Breast epithelium (tissue), 4 donors: ENCODE measurements at regions not wholly inside any gene's neighbourhood (a gene's known extent, or its start where the extent isn't known, plus 50 kb on each side); places are given as distances from the start of the nearest gene placed in this dataset.

Experiments used
- DNase-seq, 2 donors: peaks; one replicate each; pipeline ENCODE4 v3.0.0-alpha.2; 2019; ENCODE audit warnings: low spot score in 2 of 2
- H3K27ac ChIP-seq, 2 donors: fragments of 200-600 bp; sonication (generic) in 1 of 2; one replicate each; pipeline ENCODE4 v1.5.1; 2016 to 2019; ENCODE audit warnings: mild to moderate bottlenecking in 1 of 2
- H3K27me3 ChIP-seq, 2 donors: fragments of 200-600 bp; sonication (generic) in 1 of 2; one replicate each; pipeline versions ENCODE4 v1.5.1 to v1.6.0; 2017 to 2019; ENCODE audit warnings: control low read depth in 1 of 2, mild to moderate bottlenecking in 1 of 2
- H3K36me3 ChIP-seq: fragments of 200-600 bp; one replicate; pipeline ENCODE4 v1.5.1; 2019
- H3K4me1 ChIP-seq, 2 donors: fragments of 200-600 bp; sonication (generic); one replicate each; pipeline ENCODE4 v1.5.1; 2016 to 2019; ENCODE audit warnings: control low read depth in 1 of 2
- H3K4me3 ChIP-seq, 3 donors: fragments of 200-600 bp; sonication (generic); 1 replicate in 2 of 3; 2 replicates in 1 of 3; pipeline ENCODE4 v1.5.1; 2016 to 2019; ENCODE audit warnings: mild to moderate bottlenecking in 3 of 3, moderate library complexity in 2 of 3
- H3K9me3 ChIP-seq, 2 donors: fragments of 200-600 bp; sonication (generic) in 1 of 2; one replicate each; pipeline ENCODE4 v1.5.1; 2016 to 2019; ENCODE audit warnings: control low read depth in 1 of 2
- POLR2A ChIP-seq: fragments of 450-650 bp; IDR thresholded peaks from one replicate; pipeline ENCODE4 v1.6.1; 2016; ENCODE audit warnings: antibody characterized with exemption, mild to moderate bottlenecking, moderate library complexity
- POLR2AphosphoS5 ChIP-seq, 3 donors: sonication (generic); formaldehyde crosslinking; IDR thresholded peaks; one replicate each; pipeline ENCODE4 v1.6.1; 2017; ENCODE audit warnings: antibody characterized with exemption in 3 of 3
- intact Hi-C: fragments of 100-400 bp; cut with DNase I; formaldehyde crosslinking; loops from one replicate; pipeline ENCODE4 v1.15.1; 2023; ENCODE audit warnings: low total_unique reads
- TF ChIP-seq, protein P1 (sequence below), 3 donors: fragments of 450-650 bp; IDR thresholded peaks; one replicate each; pipeline ENCODE4 v1.5.1; 2016 to 2017; ENCODE audit warnings: antibody characterized with exemption in 3 of 3, mild to moderate bottlenecking in 3 of 3, moderate library complexity in 3 of 3

DNA sequence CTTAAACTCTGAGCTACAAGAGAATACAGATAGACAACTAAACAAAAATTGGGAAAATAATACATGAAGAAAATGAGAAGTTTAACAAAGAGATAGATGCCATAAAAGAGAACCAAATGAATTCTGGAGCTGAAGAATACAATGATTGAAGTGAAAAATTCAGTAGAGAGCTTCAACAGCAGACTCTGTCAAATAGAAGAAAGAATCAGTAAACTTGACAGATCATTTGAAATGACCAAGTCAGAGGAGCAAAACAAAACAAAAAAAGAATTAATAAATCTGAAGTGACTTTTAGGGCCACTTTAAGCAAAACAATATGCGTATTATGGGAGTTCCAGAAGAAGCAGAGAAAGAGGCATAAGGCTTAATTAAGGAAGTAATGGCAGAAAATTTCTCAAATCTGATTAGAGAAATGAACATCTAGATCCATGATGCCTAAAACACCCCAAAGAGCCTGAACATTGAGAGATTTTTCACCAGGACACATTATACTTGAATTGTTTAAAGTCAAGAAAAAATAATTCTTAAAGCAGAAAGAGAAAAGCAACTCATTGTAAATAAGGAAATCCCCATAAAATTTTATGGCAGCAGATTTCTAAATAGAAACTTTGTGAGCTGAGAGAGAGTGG is 61.0 kb upstream of the RNU6-8 start:
- TF ChIP-seq POLR2AphosphoS5 (IDR thresholded peaks at IDR 0.05) (no peak), POLR2A (no peak)
- TF ChIP-seq, protein P1, sequence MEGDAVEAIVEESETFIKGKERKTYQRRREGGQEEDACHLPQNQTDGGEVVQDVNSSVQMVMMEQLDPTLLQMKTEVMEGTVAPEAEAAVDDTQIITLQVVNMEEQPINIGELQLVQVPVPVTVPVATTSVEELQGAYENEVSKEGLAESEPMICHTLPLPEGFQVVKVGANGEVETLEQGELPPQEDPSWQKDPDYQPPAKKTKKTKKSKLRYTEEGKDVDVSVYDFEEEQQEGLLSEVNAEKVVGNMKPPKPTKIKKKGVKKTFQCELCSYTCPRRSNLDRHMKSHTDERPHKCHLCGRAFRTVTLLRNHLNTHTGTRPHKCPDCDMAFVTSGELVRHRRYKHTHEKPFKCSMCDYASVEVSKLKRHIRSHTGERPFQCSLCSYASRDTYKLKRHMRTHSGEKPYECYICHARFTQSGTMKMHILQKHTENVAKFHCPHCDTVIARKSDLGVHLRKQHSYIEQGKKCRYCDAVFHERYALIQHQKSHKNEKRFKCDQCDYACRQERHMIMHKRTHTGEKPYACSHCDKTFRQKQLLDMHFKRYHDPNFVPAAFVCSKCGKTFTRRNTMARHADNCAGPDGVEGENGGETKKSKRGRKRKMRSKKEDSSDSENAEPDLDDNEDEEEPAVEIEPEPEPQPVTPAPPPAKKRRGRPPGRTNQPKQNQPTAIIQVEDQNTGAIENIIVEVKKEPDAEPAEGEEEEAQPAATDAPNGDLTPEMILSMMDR (IDR thresholded peaks at IDR 0.05), result no peak
- H3K9me3 ChIP-seq, result peaks cover 8 to 23% of the 10 kb centered on the region in 2 donors
- H3K4me1 ChIP-seq, result no peaks in the 10 kb centered on the region
- intact Hi-C loops, result no loop called here
- no peak overlapping the region for H3K27ac ChIP-seq
- DNase-seq, result no peak
- no peak overlapping the region for H3K4me3 ChIP-seq
- H3K36me3 ChIP-seq, result no peaks in the 10 kb centered on the region
- H3K27me3 ChIP-seq, result no peaks in the 10 kb centered on the region

DNA sequence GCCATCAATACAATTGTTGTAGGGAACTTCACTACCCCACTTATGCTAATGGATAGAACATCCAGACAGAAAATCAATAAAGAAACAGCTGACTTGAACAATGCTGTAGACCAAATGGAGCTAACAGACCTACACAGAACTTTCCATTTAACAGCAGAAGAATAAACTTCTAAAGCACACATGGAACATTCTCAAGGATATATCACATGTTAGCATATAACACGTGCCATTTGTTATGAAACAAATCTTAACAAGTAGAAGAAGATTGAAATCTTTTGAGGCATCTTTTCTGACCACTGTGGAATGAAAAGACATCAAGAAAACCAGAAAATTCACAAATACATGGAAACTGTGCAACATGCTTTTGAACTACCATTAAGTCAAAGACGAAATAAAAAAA is 62.5 kb upstream of the RNU6-8 start:
- H3K27ac ChIP-seq, result no peak overlapping the region
- intact Hi-C loops, result no loop called here
- TF ChIP-seq, protein P1 (IDR thresholded peaks at IDR 0.05), result no peak
- TF ChIP-seq POLR2AphosphoS5 (IDR thresholded peaks at IDR 0.05) (no peak), POLR2A (no peak)
- peaks cover 8 to 23% of the 10 kb centered on the region in 2 donors for H3K9me3 ChIP-seq
- no peaks in the 10 kb centered on the region for H3K27me3 ChIP-seq
- H3K36me3 ChIP-seq, result no peaks in the 10 kb centered on the region
- DNase-seq, result no peak
- no peaks in the 10 kb centered on the region for H3K4me1 ChIP-seq
- no peak overlapping the region for H3K4me3 ChIP-seq

DNA sequence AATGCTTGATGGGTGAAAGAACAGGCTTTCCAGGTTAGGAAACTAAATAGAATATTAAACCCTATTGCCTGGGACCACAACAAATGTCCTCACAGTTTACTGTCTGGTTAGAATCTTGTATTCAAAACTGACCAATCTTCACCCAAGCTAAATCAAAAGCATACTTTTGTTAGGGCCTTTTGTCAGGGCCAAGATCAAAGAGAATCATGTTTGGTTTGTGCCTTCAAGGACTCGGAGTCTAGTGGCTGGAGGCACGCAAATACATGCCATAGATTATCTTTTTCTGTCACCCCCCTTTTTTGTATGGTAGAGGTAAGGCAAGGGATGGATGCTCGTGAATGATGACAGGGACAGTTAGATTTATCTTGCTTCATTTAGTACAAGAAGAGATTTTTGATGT is 51.1 kb upstream of the AKAP6 start:
- Histone ChIP-seq H3K27me3 (no peaks in the 10 kb centered on the region), H3K36me3 (no peaks in the 10 kb centered on the region), H3K4me1 (no peaks in the 10 kb centered on the region), H3K4me3 (no peak overlapping the region), H3K9me3 (no peaks in the 10 kb centered on the region), H3K27ac (no peak overlapping the region)
- intact Hi-C loops, result no loop called here
- TF ChIP-seq, protein P1 (IDR thresholded peaks at IDR 0.05), result no peak
- no peak for TF ChIP-seq POLR2A
- no peak for TF ChIP-seq POLR2AphosphoS5 (IDR thresholded peaks at IDR 0.05)
- DNase-seq, result no peak
